Tibial artery (tissue), 4 donors: ENCODE measurements at regions not wholly inside any gene's neighbourhood (a gene's known extent, or its start where the extent isn't known, plus 50 kb on each side); places are given as distances from the start of the nearest gene placed in this dataset.

Experiments
- DNase-seq, 2 donors: peaks; one replicate each; pipeline ENCODE4 v3.0.0-alpha.2; 2019
- H3K27ac ChIP-seq, 2 donors: fragments of 200-600 bp; sonication (generic) in 1 of 2; 1 replicate in 1 of 2; 2 replicates in 1 of 2; pipeline ENCODE4 v1.5.1; 2018 to 2019; ENCODE audit warnings: mild to moderate bottlenecking in 1 of 2
- H3K27me3 ChIP-seq, 2 donors: fragments of 200-600 bp; sonication (generic) in 1 of 2; one replicate each; pipeline versions ENCODE4 v1.5.1 to v1.6.0; 2016 to 2019
- H3K36me3 ChIP-seq, 3 donors: fragments of 200-600 bp; sonication (generic) in 2 of 3; one replicate each; pipeline ENCODE4 v1.5.1; 2016 to 2019; ENCODE audit warnings: mild to moderate bottlenecking in 2 of 3
- H3K4me1 ChIP-seq, 4 donors: fragments of 200-600 bp; sonication (generic) in 2 of 4; 1 replicate in 3 of 4; 2 replicates in 1 of 4; pipeline ENCODE4 v1.5.1; 2016 to 2019
- H3K4me3 ChIP-seq, 2 donors: fragments of 200-600 bp; sonication (generic) in 1 of 2; 1 replicate in 1 of 2; 2 replicates in 1 of 2; pipeline ENCODE4 v1.5.1; 2018 to 2019; ENCODE audit warnings: mild to moderate bottlenecking in 2 of 2
- H3K9me3 ChIP-seq, 3 donors: fragments of 200-600 bp; sonication (generic) in 1 of 3; one replicate each; pipeline ENCODE4 v1.5.1; 2016 to 2019
- intact Hi-C: fragments of 100-400 bp; cut with DNase I; formaldehyde crosslinking; loops from one replicate; pipeline ENCODE4 v1.15.0; 2023; ENCODE audit warnings: low total_unique reads
- TF ChIP-seq, protein P1 (sequence below), 2 experiments: fragments of 200-600 bp in 1 of 2; fragments of 450-650 bp in 1 of 2; IDR thresholded peaks; one replicate each; pipeline ENCODE4 v1.5.1; 2017 to 2019; ENCODE audit warnings: antibody characterized with exemption in 2 of 2, mild to moderate bottlenecking in 1 of 2, moderate library complexity in 1 of 2

DNA sequence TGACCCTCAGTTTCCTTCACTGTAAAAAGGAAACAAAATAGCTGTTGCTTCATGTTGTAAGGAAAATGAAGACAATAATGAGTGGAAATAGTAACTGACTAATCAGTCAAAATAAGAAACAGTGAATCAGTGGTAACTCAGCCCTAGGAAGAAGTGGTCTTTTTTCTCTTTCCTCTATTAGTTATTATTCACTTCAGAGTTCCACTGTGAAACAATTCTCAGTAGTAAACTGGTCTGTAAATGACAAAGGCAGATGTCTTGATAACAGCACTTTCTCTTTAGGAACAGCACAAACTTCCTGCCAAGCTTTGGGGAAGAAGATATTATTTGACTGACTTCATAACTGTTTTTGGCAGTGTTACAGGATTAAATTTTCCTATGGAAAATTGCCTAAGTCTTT, 600.5 kb upstream of the KLHL1 start:
- Histone ChIP-seq H3K4me1 (no peaks in the 10 kb centered on the region), H3K9me3 (no peaks in the 10 kb centered on the region), H3K27me3 (no peaks in the 10 kb centered on the region), H3K36me3 (no peaks in the 10 kb centered on the region), H3K4me3 (no peak overlapping the region), H3K27ac (no peak overlapping the region)
- intact Hi-C loops: no loop called here
- no peak for DNase-seq
- TF ChIP-seq, protein P1, sequence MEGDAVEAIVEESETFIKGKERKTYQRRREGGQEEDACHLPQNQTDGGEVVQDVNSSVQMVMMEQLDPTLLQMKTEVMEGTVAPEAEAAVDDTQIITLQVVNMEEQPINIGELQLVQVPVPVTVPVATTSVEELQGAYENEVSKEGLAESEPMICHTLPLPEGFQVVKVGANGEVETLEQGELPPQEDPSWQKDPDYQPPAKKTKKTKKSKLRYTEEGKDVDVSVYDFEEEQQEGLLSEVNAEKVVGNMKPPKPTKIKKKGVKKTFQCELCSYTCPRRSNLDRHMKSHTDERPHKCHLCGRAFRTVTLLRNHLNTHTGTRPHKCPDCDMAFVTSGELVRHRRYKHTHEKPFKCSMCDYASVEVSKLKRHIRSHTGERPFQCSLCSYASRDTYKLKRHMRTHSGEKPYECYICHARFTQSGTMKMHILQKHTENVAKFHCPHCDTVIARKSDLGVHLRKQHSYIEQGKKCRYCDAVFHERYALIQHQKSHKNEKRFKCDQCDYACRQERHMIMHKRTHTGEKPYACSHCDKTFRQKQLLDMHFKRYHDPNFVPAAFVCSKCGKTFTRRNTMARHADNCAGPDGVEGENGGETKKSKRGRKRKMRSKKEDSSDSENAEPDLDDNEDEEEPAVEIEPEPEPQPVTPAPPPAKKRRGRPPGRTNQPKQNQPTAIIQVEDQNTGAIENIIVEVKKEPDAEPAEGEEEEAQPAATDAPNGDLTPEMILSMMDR (IDR thresholded peaks at IDR 0.05): no peak

DNA sequence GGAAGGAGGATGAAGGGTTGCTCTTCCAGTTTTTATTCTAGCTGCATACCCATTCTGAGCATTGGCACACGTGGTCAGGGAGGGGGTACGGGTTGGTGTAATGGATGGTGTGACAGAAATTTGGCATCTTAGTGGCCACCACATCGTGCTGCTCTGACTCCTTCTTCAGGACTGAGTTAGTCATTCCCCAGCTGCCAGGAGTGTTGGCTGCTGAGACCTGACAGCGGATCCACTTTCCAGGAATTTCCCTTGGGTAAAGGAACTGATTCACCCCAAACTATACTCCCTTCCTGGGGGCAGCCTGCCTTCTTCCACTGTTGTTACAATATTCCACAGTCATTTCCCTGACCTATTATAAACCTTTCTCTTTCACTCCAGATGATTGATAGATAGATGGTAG, 595.5 kb upstream of the KLHL1 start:
- TF ChIP-seq, protein P1 (IDR thresholded peaks at IDR 0.05): no peak

DNA sequence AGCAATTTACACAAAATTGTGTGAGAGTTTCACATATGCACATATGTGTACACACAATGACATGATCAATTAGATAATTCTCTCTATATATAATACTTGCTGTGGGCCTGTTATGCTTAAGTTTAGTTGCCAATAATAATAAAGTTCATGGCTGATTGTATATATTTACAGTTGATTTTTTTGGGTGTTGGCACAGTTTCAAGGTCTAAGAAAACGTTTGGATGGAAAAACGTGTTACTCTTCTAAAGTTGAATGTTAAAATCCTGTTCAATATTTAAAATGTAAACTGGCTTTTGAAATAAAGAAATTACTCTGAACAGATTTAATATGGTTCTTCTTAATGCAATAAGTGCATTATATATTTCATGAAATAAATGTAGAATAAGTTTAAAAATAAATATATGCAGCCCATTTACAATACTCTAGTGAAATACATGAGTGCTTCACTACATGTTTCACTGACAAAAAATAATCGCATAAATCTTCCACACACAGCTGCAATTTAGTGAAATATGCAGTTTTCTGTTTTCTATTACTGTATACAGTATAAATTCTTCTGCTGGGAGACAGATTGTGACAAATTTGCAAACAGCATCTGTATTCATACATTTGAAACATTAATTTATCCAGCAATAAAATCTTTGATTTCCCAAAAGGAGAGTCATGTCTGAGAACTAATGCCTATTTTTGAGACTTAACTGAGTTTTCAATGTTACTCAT, 586.9 kb upstream of the KLHL1 start:
- Histone ChIP-seq H3K27ac (no peak overlapping the region), H3K4me1 (no peaks in the 10 kb centered on the region), H3K36me3 (no peaks in the 10 kb centered on the region), H3K27me3 (no peaks in the 10 kb centered on the region), H3K4me3 (no peak overlapping the region), H3K9me3 (no peaks in the 10 kb centered on the region)
- intact Hi-C loops: no loop called here
- TF ChIP-seq, protein P1 (IDR thresholded peaks at IDR 0.05): no peak
- DNase-seq: no peak

More for the DNA sequence above, 595.5 kb upstream of the KLHL1 start:
- H3K9me3 ChIP-seq: no peaks in the 10 kb centered on the region
- H3K36me3 ChIP-seq: no peaks in the 10 kb centered on the region
- H3K4me1 ChIP-seq: no peaks in the 10 kb centered on the region
- no peak overlapping the region for H3K27ac ChIP-seq
- H3K27me3 ChIP-seq: no peaks in the 10 kb centered on the region
- H3K4me3 ChIP-seq: no peak overlapping the region
- no peak for DNase-seq
- intact Hi-C loops: no loop called here

DNA sequence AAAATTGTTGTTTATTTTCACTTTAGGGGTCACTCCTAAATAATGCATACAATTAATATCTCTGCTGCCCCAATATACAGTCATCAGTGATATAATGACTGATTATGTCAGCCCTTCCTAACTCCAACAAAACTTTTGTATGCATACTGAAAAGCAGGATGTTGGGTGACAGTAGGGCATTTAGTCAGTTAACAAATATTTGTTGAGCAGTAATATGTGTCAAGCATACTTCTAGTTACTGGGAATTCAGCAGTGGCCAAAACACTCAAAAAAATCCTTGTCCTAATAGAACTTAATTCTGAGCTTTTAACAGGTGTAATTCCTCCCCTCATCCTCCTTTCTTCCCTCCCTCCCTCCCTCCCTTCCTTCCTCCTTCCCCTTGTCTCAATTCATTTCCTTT, 560.7 kb upstream of the KLHL1 start:
- Histone ChIP-seq H3K27me3 (no peaks in the 10 kb centered on the region), H3K9me3 (no peaks in the 10 kb centered on the region), H3K4me1 (no peaks in the 10 kb centered on the region), H3K27ac (no peak overlapping the region), H3K36me3 (no peaks in the 10 kb centered on the region), H3K4me3 (no peak overlapping the region)
- TF ChIP-seq, protein P1 (IDR thresholded peaks at IDR 0.05): no peak
- no peak for DNase-seq
- intact Hi-C loops: no loop called here

DNA sequence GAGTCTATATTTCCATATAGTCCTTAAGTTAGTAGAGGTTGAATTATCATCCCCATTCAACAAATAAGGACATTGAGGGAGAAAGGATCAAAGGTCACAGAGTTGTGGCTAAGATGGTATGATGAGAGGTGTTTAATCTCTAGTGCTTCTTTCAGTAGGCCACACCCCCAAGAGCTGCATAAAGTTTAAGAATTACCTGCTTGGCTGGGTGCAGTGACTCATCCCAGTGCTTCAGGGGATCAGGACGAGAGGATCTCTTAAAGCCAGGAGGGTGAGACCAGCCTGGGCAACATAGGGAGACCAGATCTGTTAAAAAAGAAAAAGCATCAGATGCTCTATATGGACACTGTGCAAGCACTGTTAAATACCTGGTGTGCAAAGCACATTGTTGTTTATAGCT, 560.0 kb upstream of the KLHL1 start:
- no peak overlapping the region for H3K4me3 ChIP-seq
- H3K4me1 ChIP-seq: no peaks in the 10 kb centered on the region
- intact Hi-C loops: no loop called here
- no peaks in the 10 kb centered on the region for H3K9me3 ChIP-seq
- H3K36me3 ChIP-seq: no peaks in the 10 kb centered on the region
- no peak overlapping the region for H3K27ac ChIP-seq
- H3K27me3 ChIP-seq: no peaks in the 10 kb centered on the region
- TF ChIP-seq, protein P1 (IDR thresholded peaks at IDR 0.05): no peak
- DNase-seq: no peak
